22Rv1 (cell line): ENCODE measurements at regions not wholly inside any gene's neighbourhood (a gene's known extent, or its start where the extent isn't known, plus 50 kb on each side); places are given as distances from the start of the nearest gene placed in this dataset.

ENCODE experiments used
- ZFX ChIP-seq: fragments of 450-650 bp; IDR thresholded peaks from 2 replicates; pipeline ENCODE4 v1.6.1; 2017; ENCODE audit warnings: antibody characterized with exemption, borderline replicate concordance
- TF ChIP-seq, protein P1 (sequence below): fragments of 450-650 bp; IDR thresholded peaks from 2 replicates; pipeline ENCODE4 v1.5.1; 2017; ENCODE audit warnings: mild to moderate bottlenecking

DNA sequence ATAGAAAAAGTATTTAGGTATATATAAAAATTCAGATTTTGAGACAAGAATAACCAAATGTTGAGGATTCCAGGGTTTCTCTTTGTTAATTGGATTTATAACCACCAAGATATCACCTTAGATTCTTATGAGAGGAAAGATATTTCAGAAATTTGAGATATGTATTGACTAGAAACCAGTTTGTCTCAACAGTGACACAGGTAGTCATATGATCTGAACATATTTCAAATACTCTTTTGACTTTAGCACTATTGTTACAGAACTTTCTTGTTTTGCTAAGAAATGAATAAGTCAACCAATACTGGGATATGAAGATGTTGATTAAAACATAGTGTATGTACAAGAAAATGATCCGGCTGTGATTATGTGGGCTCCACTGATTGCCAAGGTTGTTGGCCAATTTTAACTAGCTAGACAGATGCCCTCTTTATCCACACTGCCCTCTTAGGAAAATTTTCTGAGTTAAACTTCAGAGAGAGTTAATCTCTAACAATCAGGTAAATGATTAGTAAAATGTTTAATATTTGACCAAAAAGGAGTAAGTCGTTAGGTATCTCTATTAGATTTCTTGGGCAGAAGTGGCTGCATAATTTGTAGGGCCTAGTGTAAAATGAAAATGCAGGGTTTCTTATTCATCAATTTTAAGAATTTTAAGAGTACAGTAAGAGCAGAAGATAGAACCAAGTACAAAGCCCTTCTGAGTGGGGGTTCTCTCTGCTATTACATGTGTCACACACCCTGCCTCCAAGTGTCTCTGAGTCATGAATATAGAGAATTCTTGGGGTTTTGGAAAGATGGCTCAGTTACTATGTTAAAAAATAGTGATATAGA, 376.0 kb downstream of the TFEC start:
- TF ChIP-seq, protein P1, sequence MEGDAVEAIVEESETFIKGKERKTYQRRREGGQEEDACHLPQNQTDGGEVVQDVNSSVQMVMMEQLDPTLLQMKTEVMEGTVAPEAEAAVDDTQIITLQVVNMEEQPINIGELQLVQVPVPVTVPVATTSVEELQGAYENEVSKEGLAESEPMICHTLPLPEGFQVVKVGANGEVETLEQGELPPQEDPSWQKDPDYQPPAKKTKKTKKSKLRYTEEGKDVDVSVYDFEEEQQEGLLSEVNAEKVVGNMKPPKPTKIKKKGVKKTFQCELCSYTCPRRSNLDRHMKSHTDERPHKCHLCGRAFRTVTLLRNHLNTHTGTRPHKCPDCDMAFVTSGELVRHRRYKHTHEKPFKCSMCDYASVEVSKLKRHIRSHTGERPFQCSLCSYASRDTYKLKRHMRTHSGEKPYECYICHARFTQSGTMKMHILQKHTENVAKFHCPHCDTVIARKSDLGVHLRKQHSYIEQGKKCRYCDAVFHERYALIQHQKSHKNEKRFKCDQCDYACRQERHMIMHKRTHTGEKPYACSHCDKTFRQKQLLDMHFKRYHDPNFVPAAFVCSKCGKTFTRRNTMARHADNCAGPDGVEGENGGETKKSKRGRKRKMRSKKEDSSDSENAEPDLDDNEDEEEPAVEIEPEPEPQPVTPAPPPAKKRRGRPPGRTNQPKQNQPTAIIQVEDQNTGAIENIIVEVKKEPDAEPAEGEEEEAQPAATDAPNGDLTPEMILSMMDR: no peak
- TF ChIP-seq ZFX: no peak
